ENCODE measurements at regions not wholly inside any gene's neighbourhood (a gene's known extent, or its start where the extent isn't known, plus 50 kb on each side); places are given as distances from the start of the nearest gene placed in this dataset.
"Not testable (repeated sequence)": the region's sequence is repeated elsewhere in the genome, so short reads cannot be mapped to it uniquely, and the experiment has no call there.

- not testable (repeated sequence) for DNase-seq
Measured at GRCh38 chr10:22467393-22467792, 122.1 kb downstream of the SPAG6 start.

- no peak for DNase-seq
Measured at GRCh38 chr10:22468570-22469320, 123.4 kb downstream of the SPAG6 start.

DNA sequence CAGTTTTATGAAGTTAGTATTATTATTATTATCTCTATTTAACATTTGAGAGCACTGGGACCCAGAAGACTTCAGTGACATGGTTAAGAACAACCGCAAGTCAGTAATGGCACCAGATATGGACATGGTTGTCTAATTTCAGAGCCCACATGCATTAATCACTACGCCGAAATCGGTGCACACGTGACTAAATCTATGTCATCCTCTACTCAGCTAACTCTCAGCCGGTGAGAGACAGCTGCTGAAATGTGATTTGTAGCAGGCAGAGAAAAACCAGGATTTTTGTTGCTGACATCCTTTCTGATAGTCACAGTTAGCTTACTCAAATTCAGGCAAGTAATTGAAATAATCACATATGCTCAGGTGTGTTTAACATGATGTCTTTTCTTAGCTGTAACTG is 127.7 kb downstream of the SPAG6 start:
- no peak for DNase-seq

DNA sequence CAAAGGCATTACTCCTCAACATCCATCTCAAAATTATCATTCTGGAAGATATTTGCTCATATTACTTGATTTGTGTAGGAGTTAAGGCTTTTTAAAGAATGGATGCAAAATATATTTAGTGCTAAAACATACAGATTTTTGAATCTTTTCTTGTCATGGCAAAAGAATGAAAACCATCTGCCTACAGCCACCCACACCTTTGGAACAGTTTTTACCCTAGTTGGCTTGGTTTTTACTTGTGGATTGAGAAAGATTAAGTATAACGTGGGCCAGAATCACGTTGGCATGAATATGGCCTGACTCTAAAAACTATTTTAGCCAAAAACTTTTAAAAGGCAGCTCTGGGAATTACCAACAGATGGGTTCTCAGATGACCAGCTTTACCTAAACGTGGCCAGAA is 128.2 kb downstream of the SPAG6 start:
- DNase-seq: no peak

- DNase-seq: peak; percentile 28
Measured at GRCh38 chr10:22475651-22476600, 130.6 kb downstream of the SPAG6 start.

DNA sequence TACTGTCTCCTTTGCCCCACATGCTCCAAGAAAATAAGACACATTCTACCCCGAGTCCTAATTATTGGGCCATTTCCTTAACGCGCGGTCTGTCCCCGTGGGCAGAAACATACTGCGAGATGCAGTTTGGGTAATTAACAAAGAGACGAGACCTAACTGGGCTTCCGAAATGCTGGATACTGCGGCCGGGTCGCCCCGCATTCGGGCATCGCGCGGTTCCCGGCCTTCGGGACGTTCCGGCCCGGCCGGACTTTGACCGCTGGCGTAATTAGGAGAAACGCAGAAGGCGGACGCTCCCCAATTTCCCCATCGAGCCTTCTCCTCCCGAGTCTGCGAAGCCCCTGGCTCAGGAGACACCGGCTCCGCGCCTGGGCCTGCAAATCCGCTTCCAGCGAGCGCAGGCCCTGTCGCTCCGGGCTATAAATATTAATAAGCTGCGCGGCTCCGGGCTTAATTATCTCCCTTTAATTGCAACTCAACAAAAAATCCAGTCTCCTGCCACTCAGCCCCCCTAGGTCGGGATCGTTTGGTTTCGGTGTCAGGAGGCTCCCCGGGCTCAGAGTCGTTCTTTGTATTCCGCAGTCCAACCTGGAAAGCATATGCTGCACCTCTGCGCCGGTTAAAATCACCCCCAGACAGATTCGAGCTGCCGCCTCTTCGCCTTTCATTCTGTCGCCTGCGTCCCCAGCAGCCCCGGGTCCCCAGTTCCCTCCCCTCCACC is 131.5 kb downstream of the SPAG6 start:
- DNase-seq: peak; percentile 18

- DNase-seq: peak; percentile 19
Measured at GRCh38 chr10:22477334-22478287, 132.3 kb downstream of the SPAG6 start.

GRCh38 chr10:22478555-22479334 is 133.4 kb downstream of the SPAG6 start:
- DNase-seq: no peak

DNA sequence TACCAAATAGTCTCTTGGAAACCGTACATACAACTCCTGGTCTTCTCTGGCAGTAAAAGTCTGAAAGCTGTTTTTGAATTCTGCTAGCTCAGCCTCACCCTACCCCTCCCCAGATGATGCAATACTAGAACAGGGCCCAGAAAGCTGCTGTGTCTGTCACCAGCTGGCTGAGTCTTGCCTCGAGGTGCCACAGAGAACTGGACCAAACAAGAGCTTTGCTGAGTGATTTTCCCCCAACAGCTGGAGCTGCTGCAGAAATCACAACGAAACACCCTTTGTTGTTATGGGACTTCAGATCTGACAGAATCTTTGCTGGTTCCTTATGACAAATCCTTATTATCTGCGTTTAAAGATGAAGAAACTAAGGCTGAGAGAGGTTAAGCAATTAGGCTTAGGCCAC is 134.1 kb downstream of the SPAG6 start:
- DNase-seq: no peak

- no peak for DNase-seq
Measured at GRCh38 chr10:22481106-22481505, 135.8 kb downstream of the SPAG6 start.

- DNase-seq: no peak
Measured at GRCh38 chr10:22481687-22482539, 136.6 kb downstream of the SPAG6 start.

GRCh38 chr10:22483132-22483531 is 137.8 kb downstream of the SPAG6 start:
- DNase-seq: no peak

All from activated T-cell treated with anti-CD3 and anti-CD28 coated beads, Interleukin-2, amount 50 U/mL, for 1 hour (primary cell).